ENCODE measurements at regions not wholly inside any gene's neighbourhood (a gene's known extent, or its start where the extent isn't known, plus 50 kb on each side); places are given as distances from the start of the nearest gene placed in this dataset.

GRCh38 chr11:39294648-39295047 lies 2164.8 kb downstream of the LRRC4C start:
- no peak for DNase-seq
- no peak for ATAC-seq

GRCh38 chr11:39288011-39288410 lies 2171.4 kb downstream of the LRRC4C start:
- DNase-seq (no peak), ATAC-seq (no peak)

- DNase-seq (no peak), ATAC-seq (no peak)
Observed at GRCh38 chr11:39268176-39268690, 2191.2 kb downstream of the LRRC4C start.

- ATAC-seq: no peak
- no peak for DNase-seq
Observed at GRCh38 chr11:39255648-39256047, 2203.8 kb downstream of the LRRC4C start.

GRCh38 chr11:39249566-39250365 lies 2209.7 kb downstream of the LRRC4C start:
- DNase-seq (no peak), ATAC-seq (no peak)

GRCh38 chr11:39247570-39248137 lies 2211.8 kb downstream of the LRRC4C start:
- DNase-seq (no peak), ATAC-seq (no peak)

GRCh38 chr11:39239553-39239952 lies 2219.9 kb downstream of the LRRC4C start:
- no peak for DNase-seq
- ATAC-seq: no peak

- ATAC-seq (no peak), DNase-seq (no peak)
Observed at GRCh38 chr11:39236916-39237315, 2222.5 kb downstream of the LRRC4C start.

- DNase-seq: no peak
- ATAC-seq: no peak
Observed at GRCh38 chr11:39221550-39222138, 2237.8 kb downstream of the LRRC4C start.

- no peak for DNase-seq
- no peak for ATAC-seq
Observed at GRCh38 chr11:39220501-39221230, 2238.8 kb downstream of the LRRC4C start.

GRCh38 chr11:39220069-39220468 lies 2239.4 kb downstream of the LRRC4C start:
- ATAC-seq: no peak

GRCh38 chr11:39209981-39210380 lies 2249.5 kb downstream of the LRRC4C start:
- ATAC-seq (no peak), DNase-seq (no peak)

More at GRCh38 chr11:39220069-39220468, 2239.4 kb downstream of the LRRC4C start:
- DNase-seq: no peak

- ATAC-seq (no peak), DNase-seq (no peak)
Observed at GRCh38 chr11:39205236-39205995, 2254.0 kb downstream of the LRRC4C start.

GRCh38 chr11:39192671-39193070 lies 2266.8 kb downstream of the LRRC4C start:
- no peak for ATAC-seq
- DNase-seq: no peak

GRCh38 chr11:39190751-39191150 lies 2268.7 kb downstream of the LRRC4C start:
- no peak for ATAC-seq
- DNase-seq: no peak

- no peak for DNase-seq
- ATAC-seq: no peak
Observed at GRCh38 chr11:39177678-39178077, 2281.8 kb downstream of the LRRC4C start.

GRCh38 chr11:39174965-39175364 lies 2284.5 kb downstream of the LRRC4C start:
- ATAC-seq: no peak

GRCh38 chr11:39174196-39174595 lies 2285.3 kb downstream of the LRRC4C start:
- no peak for DNase-seq
- no peak for ATAC-seq

More at GRCh38 chr11:39174965-39175364, 2284.5 kb downstream of the LRRC4C start:
- no peak for DNase-seq

GRCh38 chr11:39165021-39165420 lies 2294.4 kb downstream of the LRRC4C start:
- no peak for ATAC-seq

GRCh38 chr11:39149214-39149613 lies 2310.2 kb downstream of the LRRC4C start:
- no peak for DNase-seq
- ATAC-seq: no peak

More at GRCh38 chr11:39165021-39165420, 2294.4 kb downstream of the LRRC4C start:
- DNase-seq: no peak

GRCh38 chr11:39145346-39145745 lies 2314.1 kb downstream of the LRRC4C start:
- DNase-seq (no peak), ATAC-seq (no peak)

Data from stimulated activated naive CD8-positive, alpha-beta T cell treated with anti-CD3 and anti-CD28 coated beads, Interleukin-15, Interleukin-2, amounts not matched to agents 100 U/mL and 50 U/mL, for 24 hours (primary cell).